ENCODE measurements at regions not wholly inside any gene's neighbourhood (a gene's known extent, or its start where the extent isn't known, plus 50 kb on each side); places are given as distances from the start of the nearest gene placed in this dataset.

GRCh38 chr17:79306424-79307318, 232.0 kb downstream of the ENGASE start:
- DNase-seq, result no peak

DNA sequence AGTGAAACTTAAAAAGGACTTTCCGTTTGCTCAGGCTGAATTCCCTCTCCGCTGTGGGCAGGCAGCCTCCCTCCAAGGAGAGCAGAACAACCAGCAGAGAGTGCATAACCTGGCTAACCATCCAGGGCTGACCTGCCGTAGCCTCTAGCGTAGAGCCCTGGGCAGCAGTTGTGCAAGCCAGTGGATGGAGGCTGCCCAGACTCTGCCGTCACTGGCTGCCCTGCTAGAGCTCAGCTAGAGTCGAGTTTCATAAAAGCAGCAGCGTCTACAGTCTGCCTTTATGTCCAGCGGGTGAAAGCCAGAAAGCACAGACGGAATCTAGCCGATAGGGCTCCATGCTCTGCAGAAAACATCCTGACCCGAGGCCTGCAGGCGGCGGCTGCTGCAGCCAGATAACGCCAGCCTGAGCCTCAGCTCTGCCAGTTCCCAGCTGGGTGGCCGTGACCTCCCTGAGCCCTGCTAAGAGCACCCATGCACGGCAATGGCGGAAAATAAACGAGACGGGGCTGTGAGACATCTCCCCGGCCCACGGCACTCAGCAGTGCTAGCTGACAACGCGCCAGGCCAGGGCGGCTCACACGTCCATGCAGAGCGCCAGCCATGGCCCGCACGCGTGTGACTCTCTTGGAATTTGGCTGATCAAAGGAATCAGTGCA, 231.3 kb downstream of the ENGASE start:
- DNase-seq, result no peak

DNA sequence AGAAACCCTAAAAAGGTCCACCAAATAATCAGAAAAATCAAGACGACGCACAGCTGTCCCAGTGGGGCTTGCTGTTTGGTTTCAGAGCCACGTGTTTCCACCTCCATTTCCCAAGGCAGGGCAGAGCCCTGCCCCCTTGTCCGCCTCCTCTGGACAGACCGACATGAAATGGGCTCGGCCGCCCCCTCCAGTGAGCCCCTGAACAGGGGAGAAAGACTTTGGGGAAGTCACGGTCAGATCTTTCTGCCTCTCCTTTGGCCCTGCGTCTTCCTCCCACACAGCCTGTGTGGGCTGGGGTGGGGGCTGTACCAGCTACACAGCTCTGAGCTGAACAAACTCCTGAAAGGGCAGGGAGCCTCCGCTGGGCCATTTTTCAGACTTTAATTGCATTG, 230.7 kb downstream of the ENGASE start:
- no peak for DNase-seq

GRCh38 chr17:79304884-79305283, 230.3 kb downstream of the ENGASE start:
- no peak for DNase-seq

DNA sequence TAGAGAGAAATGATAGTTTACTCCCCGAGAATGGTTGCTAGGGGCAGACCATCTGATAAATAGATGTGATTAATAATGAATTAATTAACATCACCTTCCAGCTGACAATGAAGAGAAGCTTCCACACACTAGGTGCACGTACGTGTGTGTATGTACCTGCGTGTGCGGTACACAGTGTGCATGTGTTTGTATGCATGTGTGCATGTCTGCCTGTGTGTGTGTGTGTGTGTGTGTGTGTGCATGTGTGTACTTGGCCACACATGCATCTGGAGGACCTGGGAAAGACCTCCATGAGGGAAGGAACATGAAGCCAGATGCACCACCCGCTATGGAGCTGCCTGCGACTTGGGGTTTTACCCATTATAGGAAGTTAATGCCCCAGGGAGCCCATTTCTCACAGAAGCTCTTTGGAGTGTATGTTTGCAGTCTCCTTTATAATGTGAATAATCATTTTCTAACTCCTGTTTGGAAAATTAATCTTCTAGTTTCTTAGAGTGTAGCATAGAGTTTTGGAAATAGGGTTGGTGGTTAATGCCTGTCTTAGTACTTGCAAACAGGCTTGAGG, 229.1 kb downstream of the ENGASE start:
- DNase-seq, result no peak

- DNase-seq, result no peak
Measured at GRCh38 chr17:79301469-79301868, 226.8 kb downstream of the ENGASE start.

DNA sequence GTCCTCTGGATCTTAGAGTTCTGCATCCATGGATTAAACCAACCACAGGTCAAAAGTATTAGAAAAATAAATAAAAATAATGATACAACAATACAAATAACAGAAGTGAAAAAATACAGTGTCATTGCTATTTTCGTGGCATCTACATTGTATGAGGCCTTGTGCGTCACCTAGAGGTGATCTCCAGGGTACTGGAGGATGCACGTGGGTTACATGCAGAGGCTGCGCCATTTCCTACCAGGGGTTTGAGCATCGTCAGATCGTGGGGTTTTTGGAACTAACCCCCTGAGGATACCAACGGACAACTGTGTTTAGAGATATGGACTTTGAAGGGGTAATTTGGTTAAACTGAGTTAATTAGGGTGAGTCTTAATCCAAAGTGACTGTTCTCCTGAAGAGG, 224.7 kb downstream of the ENGASE start:
- no peak for DNase-seq

- no peak for DNase-seq
Measured at GRCh38 chr17:79298799-79299198, 224.2 kb downstream of the ENGASE start.

- no peak for DNase-seq
Measured at GRCh38 chr17:79296243-79296642, 221.6 kb downstream of the ENGASE start.

DNA sequence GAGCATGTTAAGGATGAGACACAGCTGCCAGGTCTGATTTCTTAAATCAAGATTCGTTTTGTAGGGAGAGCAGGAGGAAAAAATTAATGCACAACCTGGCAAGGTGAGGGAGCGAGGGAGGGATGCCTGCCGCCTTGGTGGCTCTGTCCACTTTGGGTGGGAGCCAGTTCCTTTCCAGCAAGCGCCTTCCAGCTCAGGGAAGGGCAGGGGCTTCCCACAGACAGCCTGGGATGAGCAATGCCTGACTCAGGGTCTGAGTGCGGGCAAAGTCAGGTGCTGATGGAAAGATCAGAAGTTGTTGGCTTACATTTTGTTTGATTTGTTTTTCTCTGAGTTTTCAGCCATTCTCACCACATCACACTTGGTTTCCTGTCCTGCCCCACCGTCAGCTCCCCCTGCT, 220.7 kb downstream of the ENGASE start:
- no peak for DNase-seq

DNA sequence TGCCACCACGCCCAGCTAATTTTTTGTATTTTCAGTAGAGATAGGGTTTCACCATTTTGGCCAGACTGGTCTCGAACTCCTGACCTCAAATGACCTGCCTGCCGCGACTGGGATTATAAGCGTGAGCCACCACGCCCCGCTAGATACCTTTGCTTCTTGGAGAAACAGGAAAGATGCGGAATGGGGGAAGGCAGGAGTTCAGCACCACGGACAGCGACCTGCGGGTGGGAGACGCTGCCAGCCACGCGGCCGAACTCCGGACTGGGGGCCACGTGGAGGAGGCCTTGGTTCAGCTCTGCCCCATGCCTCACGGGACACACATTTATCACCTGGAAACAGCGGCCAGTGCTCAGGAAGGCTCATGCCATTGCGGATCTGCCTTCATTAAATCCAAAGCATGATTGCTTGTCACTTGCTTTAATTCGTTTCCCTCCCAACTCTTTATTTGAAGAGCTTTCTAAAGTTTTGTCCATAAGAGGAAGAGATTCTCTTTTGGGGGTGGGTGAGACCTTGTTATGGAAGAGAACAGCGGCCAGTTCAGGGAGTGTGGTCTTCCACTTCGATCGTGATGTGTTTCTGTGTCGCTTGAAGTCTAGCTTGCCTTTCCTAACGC, 219.9 kb downstream of the ENGASE start:
- peak; percentile 28 for DNase-seq

- no peak for DNase-seq
Measured at GRCh38 chr17:79292501-79292900, 217.9 kb downstream of the ENGASE start.

DNA sequence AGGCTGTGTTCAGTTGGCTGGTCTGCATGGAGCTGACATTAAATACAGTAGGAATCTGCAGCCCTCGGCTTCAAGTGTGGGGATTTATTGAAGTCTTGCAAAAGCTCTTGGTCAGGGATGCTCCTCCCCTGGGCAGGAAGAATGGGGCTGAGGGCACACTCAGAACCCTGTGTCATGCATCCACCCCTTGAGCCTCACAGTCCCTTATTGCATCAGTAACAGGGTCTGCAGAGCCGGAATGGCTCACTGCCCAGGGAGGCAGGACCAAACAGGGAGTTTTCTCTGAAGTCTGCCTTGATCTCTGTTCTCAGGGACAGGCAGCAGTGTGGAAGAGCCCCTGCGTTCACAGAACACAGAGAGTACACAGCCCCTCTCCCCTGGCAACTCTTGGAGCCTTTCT, 216.8 kb downstream of the ENGASE start:
- DNase-seq, result no peak

- DNase-seq, result no peak
Measured at GRCh38 chr17:79290726-79291125, 216.1 kb downstream of the ENGASE start.

- DNase-seq, result no peak
Measured at GRCh38 chr17:79288950-79289349, 214.3 kb downstream of the ENGASE start.

- DNase-seq, result no peak
Measured at GRCh38 chr17:79286440-79286839, 211.8 kb downstream of the ENGASE start.

DNA sequence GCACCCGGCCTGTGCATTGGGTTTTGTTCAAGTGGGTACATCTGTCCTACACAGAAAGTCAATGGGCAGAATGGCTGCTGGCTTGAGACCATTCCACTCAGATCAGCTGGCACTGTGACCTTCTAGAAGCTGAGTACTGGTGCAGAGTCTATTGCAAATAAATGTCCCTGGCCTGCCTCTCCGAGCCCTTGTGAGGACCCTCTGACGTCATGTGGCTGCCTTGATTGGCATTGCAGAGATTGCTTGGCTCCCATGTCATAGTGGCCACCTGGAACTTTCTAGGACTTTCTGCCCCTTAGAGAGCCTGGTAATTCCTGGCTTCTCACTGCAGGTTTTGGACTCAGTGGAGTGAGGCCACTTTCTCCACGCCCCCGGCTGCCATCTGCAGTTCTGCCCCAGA, 211.3 kb downstream of the ENGASE start:
- DNase-seq, result no peak

- no peak for DNase-seq
Measured at GRCh38 chr17:79282294-79282693, 207.7 kb downstream of the ENGASE start.

DNA sequence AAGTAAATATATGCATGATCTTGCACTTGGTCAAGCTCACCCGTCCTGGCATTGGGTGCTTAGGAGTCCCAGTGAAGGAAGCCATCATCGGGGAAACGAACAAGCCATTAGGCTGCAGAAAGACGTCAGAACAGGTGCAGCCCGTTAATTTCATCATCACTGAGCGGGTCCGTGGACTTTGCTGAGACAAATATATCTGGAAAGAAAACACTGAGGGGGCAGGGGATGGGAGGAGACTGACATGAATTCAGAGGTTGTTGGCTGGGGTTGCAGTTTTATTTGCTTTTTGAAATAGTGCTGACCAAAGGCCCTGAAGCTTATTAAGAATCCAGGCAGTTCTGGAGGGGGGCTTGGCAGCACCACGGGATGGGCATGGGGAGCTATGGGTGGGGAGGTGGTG, 207.2 kb downstream of the ENGASE start:
- DNase-seq, result no peak

DNA sequence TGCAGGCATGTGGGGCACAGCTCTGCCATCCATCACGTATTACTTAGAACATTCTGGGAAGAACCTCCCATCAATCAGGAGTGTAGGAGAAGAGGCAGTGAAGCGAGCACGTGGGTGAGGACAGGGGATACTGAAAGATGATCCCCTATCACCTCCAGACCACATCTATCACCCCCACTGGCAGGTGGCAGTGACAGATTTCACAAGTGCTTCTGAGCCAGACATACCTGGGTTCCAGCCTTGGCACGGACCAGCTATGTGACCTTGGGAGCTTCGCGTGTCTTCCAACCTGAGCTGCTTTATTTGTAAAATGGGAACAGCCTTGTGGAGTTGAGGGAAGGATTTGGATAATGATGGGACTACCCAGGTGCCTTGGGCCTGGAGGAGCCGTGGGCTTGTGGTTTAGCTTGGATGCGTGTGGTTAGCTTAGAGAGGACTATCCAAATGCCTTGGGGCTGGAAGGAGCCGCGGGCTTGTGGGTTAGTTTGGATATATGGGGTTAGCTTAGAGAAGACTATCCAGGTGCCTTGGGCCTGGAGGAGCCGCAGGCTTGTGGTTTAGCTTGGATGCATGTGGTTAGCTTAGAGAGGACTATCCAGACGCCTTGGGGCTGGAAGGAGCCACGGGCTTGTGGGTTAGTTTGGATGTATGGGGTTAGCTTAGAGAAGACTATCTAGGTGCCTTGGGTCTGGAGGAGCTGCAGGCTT, 206.4 kb downstream of the ENGASE start:
- DNase-seq, result no peak

- no peak for DNase-seq
Measured at GRCh38 chr17:79280010-79280409, 205.4 kb downstream of the ENGASE start.

GRCh38 chr17:79279320-79279719, 204.7 kb downstream of the ENGASE start:
- DNase-seq, result no peak

- DNase-seq, result no peak
Measured at GRCh38 chr17:79276821-79277220, 202.2 kb downstream of the ENGASE start.

Measured in activated CD8-positive, alpha-beta memory T cell treated with anti-CD3 and anti-CD28 coated beads, Interleukin-2, amount 50 U/mL, for 4 hours (primary cell).